AG09319 (cell line): ENCODE measurements at regions not wholly inside any gene's neighbourhood (a gene's known extent, or its start where the extent isn't known, plus 50 kb on each side); places are given as distances from the start of the nearest gene placed in this dataset.

Experiments
- DNase-seq: peaks from one replicate; pipeline ENCODE4 v3.0.0-alpha.2; 2010; ENCODE audit warnings: low read depth; ENCODE audit errors: extremely low read depth
- TF ChIP-seq, protein P1 (sequence below): IDR thresholded peaks from 2 replicates; pipeline ENCODE4 v1.5.1; 2011; ENCODE audit warnings: low read depth, mild to moderate bottlenecking, inconsistent platforms, low read length, moderate library complexity

DNA sequence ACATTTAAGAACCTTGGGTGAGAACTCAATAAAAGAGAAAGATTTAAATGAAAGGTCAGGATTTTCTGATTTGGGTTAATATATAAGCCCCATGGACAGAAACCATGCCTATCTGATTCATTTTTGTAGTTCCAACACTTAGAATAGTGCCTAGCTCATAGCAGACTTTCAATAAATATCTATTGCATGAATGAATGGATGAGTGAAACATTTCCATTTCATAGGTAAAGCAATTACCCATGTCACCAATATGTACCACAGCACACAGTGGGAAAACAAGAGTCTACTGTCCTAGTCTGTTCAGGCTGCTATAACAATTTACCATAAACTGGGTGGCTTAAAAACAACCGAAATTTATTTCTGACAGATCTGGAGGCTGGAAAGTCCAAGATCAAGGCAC, 63.9 kb upstream of the PTPN13 start:
- TF ChIP-seq, protein P1, sequence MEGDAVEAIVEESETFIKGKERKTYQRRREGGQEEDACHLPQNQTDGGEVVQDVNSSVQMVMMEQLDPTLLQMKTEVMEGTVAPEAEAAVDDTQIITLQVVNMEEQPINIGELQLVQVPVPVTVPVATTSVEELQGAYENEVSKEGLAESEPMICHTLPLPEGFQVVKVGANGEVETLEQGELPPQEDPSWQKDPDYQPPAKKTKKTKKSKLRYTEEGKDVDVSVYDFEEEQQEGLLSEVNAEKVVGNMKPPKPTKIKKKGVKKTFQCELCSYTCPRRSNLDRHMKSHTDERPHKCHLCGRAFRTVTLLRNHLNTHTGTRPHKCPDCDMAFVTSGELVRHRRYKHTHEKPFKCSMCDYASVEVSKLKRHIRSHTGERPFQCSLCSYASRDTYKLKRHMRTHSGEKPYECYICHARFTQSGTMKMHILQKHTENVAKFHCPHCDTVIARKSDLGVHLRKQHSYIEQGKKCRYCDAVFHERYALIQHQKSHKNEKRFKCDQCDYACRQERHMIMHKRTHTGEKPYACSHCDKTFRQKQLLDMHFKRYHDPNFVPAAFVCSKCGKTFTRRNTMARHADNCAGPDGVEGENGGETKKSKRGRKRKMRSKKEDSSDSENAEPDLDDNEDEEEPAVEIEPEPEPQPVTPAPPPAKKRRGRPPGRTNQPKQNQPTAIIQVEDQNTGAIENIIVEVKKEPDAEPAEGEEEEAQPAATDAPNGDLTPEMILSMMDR = no peak
- no peak for DNase-seq

DNA sequence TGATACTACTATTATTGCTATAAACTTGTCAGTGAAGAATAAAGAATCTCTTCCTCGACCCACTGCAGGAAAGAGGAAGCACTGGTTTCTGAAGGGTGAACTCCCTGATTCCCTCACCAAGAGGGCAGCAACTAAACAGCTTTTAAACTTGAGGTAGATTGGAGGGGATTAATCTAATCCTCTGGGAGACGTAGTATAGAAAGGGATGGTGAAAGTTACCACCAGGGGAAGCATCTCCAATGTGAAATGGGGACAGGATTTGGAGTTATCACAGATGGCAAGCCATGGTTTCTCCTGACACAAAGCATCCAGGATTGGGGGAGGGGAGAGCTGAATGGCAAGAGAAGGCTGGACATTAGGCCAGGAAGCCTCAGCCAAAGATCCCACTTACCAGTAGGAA, 62.7 kb upstream of the PTPN13 start:
- TF ChIP-seq, protein P1 = no peak
- DNase-seq = no peak

DNA sequence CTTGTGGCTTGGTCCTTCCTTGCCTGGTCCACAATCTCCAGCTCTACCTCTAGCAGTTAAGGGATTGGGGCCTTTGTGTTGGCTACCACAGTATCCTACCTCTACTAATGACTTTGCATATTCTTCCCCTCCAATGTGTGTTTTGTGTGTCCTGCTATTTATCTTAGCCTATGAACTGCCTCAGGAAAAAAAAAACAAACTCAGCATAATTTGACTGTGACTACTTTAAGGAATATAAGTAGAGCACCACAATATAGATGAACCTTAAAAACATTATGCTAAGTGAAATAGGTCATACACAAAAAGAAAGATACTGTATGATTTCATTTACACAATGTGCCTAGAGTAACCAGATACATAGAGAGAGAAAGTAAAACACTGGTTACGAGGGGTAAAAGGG, 61.3 kb upstream of the PTPN13 start:
- no peak for DNase-seq
- TF ChIP-seq, protein P1 = no peak

DNA sequence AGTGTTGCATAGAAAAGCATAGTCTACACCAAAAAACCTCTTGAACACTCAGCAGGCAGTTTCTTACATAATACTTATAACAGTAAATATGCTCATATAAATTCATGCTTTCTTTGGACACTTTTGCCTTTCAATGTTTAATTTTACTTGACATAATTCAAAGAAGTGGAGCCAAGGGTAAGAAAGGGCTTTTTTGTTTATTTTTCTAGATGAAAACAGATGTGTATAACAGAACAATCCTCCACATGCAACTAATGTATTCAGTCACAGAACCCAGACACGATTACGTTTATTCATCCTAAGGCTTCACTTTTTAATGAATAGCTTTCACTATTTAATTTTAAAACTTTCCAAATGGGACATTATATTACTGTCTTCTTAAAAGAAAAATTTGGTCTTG, 58.0 kb upstream of the PTPN13 start:
- TF ChIP-seq, protein P1 = no peak
- no peak for DNase-seq

DNA sequence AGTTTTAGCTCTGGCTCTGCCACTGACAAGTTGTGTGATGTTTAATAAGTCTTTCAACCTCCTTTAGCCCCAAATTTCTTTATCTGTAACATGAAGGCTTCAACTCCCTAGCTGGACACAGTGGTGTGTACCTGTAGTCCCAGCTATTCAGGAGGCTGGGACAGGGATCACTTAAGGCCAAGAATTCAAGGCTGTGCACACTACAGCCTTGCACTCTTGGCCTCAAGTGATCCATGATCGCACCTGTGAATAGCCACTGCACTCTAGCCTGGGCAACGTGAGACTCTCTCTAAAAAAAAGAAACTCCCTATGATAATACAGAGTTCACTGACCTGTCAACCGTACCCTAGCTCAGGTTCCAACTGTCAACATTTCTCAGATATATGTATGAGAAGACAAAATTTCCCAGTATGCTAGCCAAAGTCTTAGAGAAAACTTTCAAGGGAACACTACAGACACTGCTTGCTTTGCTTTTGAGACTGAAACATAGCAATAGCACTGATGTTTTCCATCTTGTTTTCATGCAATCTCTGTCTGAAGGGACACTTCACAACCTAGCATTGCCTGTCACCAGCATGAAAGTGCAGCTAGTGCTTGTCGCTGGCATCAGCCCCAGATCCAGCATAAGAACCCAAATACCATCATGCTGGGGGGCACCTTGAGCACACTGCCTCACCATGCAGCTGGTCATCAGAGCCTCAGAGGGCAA, 51.6 kb upstream of the PTPN13 start:
- no peak for DNase-seq
- TF ChIP-seq, protein P1 = no peak

DNA sequence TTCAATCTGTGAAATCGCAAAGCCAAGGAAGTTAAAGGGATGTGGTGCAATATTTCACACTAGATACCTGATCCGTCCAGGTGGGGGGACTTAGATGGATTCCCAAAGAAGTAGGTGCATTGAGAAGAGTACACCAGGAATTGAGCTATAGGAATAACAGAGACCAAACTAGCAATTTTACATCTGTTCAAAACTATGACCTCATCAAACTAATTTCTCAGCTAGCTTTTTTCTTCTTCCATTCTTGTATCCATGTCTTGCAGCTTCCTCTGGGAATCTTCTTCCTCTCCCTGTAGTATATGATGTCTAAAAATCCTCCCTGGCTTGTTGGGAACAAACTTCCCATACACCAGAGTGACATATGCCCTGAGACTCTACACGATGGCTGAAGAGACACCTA, 51.0 kb upstream of the PTPN13 start:
- TF ChIP-seq, protein P1 = no peak
- no peak for DNase-seq

DNA sequence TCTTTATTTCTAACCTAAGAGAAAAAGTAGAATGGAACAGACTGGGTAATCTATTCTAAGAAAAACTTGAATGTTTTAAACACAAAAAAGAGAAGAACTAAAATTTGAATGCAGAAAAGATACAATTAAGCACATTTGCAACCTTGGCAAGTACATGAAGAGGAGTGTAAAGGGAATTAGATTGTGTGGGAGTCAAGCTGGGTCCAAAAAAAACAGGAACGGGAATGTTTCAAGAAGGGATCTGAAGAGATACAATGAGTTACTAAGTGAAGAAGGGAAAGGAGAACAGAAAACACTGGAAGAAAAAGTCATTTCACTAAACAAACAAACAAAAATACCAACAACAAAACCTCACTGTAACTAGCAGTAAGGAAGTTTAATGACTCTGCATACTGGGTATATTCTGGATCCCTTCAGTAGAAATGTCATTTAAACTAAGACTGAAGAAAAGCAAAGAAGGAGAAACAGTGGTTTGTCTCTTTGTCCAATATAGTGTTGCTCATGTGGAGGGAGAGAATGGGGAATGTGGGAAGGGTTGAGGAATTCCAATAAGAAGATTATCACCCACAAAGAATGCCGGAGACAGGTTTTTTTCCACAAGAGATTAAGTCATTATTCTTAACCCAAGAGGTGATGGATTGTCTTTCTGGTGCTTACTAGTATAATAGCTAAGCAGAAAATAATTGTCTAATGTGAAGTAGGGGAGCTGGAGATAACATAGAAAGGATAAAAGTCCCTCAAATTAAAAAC, 50.4 kb upstream of the PTPN13 start:
- TF ChIP-seq, protein P1 = no peak
- DNase-seq = no peak
